ENCODE measurements at regions not wholly inside any gene's neighbourhood (a gene's known extent, or its start where the extent isn't known, plus 50 kb on each side); places are given as distances from the start of the nearest gene placed in this dataset.
"Not testable (repeated sequence)": the region's sequence is repeated elsewhere in the genome, so short reads cannot be mapped to it uniquely, and the experiment has no call there.

DNA sequence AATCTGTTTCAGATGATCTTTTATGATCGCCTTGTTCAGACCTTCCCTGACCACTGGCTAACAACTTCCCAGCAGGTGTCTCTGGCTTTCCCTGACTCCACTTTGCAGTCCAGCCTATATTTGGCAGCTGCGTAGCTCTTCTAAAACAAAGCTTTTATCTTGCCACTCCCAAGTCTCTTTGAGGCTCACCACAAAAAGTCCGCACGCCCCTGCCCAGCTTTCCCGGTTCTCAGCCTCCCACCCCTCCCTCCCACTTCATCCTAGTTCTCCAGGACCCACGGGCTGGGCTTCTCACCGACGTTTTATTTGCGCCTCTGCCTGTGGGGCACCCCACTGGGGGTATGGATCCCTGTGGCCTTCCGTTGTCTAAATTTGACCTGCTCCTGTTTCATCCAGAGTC lies 58.9 kb upstream of the USP6NL start:
- H3K36me3 Mint-ChIP-seq, result peaks cover 3% of the 10 kb centered on the region
- H3K27me3 Mint-ChIP-seq (ENCODE audit: low read depth), result no peaks in the 10 kb centered on the region
- TF ChIP-seq, protein P1, sequence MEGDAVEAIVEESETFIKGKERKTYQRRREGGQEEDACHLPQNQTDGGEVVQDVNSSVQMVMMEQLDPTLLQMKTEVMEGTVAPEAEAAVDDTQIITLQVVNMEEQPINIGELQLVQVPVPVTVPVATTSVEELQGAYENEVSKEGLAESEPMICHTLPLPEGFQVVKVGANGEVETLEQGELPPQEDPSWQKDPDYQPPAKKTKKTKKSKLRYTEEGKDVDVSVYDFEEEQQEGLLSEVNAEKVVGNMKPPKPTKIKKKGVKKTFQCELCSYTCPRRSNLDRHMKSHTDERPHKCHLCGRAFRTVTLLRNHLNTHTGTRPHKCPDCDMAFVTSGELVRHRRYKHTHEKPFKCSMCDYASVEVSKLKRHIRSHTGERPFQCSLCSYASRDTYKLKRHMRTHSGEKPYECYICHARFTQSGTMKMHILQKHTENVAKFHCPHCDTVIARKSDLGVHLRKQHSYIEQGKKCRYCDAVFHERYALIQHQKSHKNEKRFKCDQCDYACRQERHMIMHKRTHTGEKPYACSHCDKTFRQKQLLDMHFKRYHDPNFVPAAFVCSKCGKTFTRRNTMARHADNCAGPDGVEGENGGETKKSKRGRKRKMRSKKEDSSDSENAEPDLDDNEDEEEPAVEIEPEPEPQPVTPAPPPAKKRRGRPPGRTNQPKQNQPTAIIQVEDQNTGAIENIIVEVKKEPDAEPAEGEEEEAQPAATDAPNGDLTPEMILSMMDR (IDR thresholded peaks at IDR 0.05; ENCODE audit: unreplicated experiment), result no peak
- H3K4me3 Mint-ChIP-seq, result no peak overlapping the region
- DNase-seq (ENCODE audit: low spot score in 2 of 2, unreplicated experiment in 2 of 2), result no peak
- H3K27ac Mint-ChIP-seq, result no peak overlapping the region
- H3K9me3 Mint-ChIP-seq, result peaks cover 5% of the 10 kb centered on the region
- peaks cover 13% of the 10 kb centered on the region for H3K4me1 Mint-ChIP-seq

DNA sequence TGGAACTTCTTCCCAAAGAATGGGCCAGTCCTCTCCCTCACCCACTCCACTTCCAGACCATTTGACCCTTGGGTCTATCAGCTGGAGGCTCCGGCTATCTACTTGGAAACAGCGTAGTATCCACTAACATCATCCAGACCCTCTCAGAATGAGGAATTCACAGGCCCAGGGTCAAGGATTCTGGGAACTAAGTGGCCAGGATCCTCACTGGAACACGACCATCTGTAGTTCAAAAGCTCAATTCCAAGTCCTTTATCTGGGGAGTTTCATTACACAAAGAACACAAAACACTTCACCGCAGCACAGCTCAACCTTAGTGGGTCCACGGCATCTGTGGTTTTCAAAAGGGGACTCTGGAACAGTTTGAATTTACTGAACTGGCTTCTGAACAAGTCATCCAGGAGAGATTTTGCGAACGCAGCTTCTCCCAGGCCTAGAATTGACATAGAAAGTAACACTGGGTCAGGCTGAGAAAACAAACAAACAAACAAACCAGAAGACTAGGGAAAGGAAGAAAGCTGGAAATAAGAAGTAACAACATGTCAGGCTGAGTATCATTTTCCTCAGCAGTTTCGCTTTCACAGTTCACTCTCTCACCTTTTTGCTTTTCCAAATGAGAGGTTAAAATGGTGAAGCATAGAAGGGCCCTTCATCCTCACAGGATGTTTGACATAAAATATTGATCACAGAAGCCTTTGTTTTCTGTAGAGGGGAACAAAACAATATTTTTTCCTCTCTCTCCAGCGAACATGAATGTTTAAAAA lies 57.6 kb upstream of the USP6NL start:
- DNase-seq (ENCODE audit: low spot score in 2 of 2, unreplicated experiment in 2 of 2), result no peak
- Mint-ChIP-seq H3K9me3 (peaks cover 5% of the 10 kb centered on the region), H3K36me3 (peaks cover 9% of the 10 kb centered on the region), H3K4me3 (no peak overlapping the region), H3K4me1 (peaks cover 9% of the 10 kb centered on the region), H3K27ac (no peak overlapping the region), H3K27me3 (ENCODE audit: low read depth) (no peaks in the 10 kb centered on the region)
- TF ChIP-seq, protein P1 (IDR thresholded peaks at IDR 0.05; ENCODE audit: unreplicated experiment), result no peak

DNA sequence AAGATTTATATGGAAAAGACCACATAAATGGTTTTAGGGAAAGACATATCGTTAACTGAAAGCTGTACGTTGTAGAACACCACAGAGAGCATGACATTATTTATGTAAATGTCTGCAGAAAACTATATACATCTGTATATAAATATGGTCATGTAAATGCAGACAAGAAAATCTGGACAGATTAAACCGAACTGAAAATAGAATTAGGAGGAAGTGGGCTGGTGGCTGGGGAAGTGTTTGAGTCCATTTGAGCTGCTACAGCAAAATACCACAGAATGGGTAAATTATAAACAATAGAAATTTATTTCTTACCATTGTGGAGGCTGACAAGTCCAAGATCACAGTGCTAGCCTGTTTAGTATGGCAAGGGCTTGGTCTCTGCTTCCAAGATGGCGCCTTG lies 56.3 kb upstream of the USP6NL start:
- Mint-ChIP-seq H3K27me3 (ENCODE audit: low read depth) (no peaks in the 10 kb centered on the region), H3K36me3 (peaks cover 9% of the 10 kb centered on the region), H3K4me1 (peaks cover under 1% of the 10 kb centered on the region), H3K4me3 (no peak overlapping the region), H3K27ac (no peak overlapping the region), H3K9me3 (peaks cover 8% of the 10 kb centered on the region)
- TF ChIP-seq, protein P1 (IDR thresholded peaks at IDR 0.05; ENCODE audit: unreplicated experiment), result no peak
- DNase-seq (ENCODE audit: low spot score in 2 of 2, unreplicated experiment in 2 of 2), result no peak

DNA sequence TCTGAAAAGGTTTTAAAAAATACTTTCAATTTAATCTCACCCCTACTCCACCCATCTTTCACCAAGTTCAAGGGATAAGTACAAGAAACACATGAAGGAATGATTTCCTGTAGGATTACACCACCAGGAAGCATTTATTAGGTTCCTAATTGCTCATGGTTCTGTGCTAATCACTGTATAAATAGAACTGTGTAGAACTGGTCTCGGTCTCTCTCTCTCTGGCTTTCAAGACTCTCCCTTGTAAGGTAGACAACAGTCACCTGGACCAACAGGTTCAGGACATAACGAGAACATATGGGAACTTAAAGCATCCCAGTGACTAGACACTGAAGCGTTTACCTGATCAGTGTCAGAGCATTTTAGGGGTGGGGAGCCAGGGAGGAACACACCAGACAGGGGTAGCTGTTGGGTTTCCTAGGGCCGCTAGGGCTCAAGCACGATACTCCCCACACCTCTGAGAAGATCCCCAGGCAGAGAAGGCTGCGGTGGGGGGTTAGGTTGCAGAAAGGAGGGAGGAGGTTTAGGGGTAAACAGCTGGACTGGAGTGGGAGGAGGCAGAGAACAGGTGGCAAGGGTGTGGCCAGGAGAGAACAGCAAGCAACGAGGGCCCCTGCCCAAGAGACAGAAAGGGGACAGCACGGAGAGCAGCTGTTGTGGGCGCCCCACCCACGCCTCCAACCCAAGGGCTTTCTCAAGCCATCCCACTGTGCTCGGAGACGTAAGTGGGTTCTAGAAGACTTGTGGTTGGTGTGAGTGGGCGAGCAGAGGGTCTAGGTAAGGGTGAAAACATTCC lies 52.5 kb upstream of the USP6NL start:
- H3K9me3 Mint-ChIP-seq, result peaks cover 8% of the 10 kb centered on the region
- H3K4me1 Mint-ChIP-seq, result peaks cover 6% of the 10 kb centered on the region
- peaks cover 9% of the 10 kb centered on the region for H3K36me3 Mint-ChIP-seq
- no peak overlapping the region for H3K27ac Mint-ChIP-seq
- TF ChIP-seq, protein P1 (IDR thresholded peaks at IDR 0.05; ENCODE audit: unreplicated experiment), result no peak
- H3K27me3 Mint-ChIP-seq (ENCODE audit: low read depth), result no peaks in the 10 kb centered on the region
- H3K4me3 Mint-ChIP-seq, result no peak overlapping the region
- no peak for DNase-seq (ENCODE audit: low spot score in 2 of 2, unreplicated experiment in 2 of 2)

DNA sequence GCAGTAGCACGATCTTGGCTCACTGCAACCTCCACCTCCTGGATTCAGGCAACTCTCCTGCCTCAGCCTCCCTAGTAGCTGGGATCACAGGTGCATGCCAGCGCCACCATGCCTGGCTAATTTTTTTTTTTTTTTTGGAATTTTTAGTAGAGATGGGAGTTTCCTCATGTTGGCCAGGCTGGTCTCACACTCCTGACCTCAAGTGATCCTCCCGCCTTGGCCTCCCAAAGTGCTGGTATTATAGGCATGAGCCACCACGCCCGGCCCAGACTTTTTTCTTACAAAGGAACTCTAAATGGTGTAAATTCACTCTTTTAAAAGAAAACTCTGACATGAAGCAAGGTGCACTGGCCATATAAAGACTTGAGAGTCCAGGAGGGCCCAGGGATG lies 51.7 kb upstream of the USP6NL start:
- not testable (repeated sequence) for H3K36me3 Mint-ChIP-seq; H3K9me3 Mint-ChIP-seq; DNase-seq (ENCODE audit: low spot score in 2 of 2, unreplicated experiment in 2 of 2); H3K4me1 Mint-ChIP-seq; H3K4me3 Mint-ChIP-seq; H3K27me3 Mint-ChIP-seq (ENCODE audit: low read depth); H3K27ac Mint-ChIP-seq

DNA sequence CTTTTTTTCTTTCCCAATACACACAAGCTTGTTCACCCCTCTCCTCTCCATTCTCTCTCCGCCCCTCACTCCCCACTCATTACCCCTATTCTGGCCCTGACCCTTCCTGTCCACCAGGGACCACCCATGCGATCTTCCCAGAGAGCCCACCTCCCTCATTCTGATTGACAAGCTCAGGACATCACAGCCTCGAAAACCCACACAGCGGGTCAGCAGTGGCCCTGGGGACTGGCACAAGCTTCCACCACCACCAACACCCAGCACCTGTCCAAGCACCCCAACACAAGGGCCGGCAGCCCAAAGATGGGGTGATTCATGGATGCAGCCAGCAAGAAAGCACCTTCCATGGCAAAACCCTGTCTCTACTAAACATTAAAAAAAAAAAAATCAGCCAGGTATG lies 50.0 kb upstream of the USP6NL start:
- H3K36me3 Mint-ChIP-seq, result peaks cover 9% of the 10 kb centered on the region
- TF ChIP-seq, protein P1 (IDR thresholded peaks at IDR 0.05; ENCODE audit: unreplicated experiment), result no peak
- H3K27me3 Mint-ChIP-seq (ENCODE audit: low read depth), result no peaks in the 10 kb centered on the region
- H3K4me3 Mint-ChIP-seq, result no peak overlapping the region
- peaks cover 8% of the 10 kb centered on the region for H3K9me3 Mint-ChIP-seq
- peaks cover 7% of the 10 kb centered on the region for H3K4me1 Mint-ChIP-seq
- H3K27ac Mint-ChIP-seq, result no peak overlapping the region
- no peak for DNase-seq (ENCODE audit: low spot score in 2 of 2, unreplicated experiment in 2 of 2)
